ENCODE measurements at regions not wholly inside any gene's neighbourhood (a gene's known extent, or its start where the extent isn't known, plus 50 kb on each side); places are given as distances from the start of the nearest gene placed in this dataset.

DNA sequence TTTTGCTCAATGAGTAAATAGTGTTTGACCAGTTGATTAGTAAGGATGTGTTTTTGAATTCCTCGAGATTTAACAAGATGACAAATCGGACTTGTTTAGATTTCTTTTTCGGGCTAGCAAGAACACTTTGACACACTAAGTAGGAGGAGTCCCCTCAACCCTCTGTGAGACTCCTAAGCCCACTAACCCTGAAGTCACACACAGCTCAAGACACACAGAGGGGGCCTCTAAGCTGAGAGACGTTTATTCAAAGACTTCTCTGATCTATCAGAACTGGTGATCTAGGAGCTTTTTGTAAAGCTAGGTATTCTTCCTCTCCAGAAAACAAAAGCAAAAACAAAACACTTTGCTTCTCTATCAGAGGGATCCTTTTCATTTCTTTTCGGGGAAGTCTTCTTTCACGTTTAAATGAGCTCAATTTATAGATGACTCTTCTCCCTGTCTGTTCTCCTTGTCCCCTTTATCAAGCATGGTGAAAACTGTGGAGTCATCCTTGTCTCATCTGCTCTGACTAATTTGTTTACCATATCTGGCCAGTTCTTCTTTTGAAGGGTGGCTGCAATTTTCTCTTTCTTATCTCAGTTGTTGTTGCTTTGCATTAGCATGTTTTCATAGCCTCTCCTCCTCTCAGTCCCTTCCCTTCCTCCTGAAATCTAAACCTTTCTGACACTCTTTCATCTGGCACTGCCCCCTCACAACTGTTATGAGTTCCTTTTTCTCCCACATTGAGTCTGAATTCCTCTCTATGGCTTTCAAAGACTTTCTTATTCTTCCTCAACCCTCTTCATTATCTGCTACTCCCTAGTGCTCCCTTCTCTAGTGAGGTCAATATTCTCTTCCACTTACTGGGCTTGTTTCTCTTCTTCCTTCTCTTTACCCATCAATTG lies 68.5 kb upstream of the RAI14 start (continued):
- TF ChIP-seq, protein P1, sequence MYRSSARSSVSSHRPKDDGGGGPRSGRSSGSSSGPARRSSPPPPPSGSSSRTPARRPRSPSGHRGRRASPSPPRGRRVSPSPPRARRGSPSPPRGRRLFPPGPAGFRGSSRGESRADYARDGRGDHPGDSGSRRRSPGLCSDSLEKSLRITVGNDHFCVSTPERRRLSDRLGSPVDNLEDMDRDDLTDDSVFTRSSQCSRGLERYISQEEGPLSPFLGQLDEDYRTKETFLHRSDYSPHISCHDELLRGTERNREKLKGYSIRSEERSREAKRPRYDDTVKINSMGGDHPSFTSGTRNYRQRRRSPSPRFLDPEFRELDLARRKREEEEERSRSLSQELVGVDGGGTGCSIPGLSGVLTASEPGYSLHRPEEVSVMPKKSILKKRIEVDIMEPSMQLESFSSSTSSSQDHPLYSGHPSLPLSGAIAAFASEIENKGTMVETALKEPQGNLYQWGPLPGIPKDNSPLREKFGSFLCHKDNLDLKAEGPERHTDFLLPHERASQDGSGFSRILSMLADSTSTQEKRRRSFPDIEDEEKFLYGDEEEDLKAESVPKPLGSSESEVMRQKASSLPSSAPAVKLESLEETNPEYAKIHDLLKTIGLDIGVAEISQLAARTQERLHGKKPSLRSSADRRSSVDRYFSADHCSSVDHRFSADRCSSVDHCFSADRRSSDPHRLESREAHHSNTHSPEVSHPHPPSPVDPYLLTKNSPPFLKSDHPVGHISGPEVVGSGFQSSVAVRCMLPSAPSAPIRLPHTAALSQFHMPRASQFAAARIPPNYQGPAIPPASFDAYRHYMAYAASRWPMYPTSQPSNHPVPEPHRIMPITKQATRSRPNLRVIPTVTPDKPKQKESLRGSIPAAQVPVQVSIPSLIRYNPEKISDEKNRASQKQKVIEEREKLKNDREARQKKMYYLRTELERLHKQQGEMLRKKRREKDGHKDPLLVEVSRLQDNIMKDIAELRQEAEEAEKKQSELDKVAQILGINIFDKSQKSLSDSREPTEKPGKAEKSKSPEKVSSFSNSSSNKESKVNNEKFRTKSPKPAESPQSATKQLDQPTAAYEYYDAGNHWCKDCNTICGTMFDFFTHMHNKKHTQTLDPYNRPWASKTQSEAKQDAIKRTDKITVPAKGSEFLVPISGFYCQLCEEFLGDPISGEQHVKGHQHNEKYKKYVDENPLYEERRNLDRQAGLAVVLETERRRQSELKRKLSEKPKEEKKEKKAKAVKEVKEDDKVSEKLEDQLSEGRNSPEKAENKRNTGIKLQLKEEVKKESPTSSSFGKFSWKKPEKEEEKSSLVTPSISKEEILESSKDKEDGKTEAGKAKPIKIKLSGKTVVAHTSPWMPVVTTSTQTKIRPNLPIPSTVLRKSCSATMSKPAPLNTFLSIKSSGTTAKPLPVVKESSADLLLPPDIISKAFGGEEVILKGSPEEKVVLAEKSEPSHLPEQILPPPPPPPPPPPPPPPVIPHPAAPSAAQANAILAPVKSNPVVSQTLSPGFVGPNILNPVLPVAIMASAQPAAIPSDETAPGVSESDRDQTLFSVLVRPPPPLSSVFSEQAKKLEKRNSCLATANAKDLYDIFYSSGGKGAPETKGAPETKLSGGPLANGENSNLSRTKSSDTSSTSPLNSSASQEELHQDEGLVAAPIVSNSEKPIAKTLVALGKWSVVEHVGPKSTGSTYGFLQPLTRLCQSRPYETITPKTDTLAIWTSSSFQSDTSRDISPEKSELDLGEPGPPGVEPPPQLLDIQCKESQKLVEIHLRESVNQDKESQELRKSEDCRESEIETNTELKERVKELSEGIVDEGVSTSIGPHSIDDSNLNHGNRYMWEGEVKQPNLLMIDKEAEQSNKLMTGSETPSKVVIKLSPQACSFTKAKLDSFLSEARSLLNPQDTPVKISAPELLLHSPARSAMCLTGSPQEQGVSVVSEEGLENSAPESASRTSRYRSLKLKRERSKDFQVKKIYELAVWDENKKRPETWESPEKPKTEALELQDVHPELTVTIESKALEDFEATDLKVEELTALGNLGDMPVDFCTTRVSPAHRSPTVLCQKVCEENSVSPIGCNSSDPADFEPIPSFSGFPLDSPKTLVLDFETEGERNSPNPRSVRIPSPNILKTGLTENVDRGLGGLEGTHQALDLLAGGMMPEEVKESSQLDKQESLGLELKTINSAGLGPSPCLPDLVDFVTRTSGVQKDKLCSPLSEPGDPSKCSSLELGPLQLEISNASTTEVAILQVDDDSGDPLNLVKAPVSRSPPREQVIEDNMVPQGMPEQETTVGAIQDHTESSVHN (IDR thresholded peaks at IDR 0.05; ENCODE audit: borderline replicate concordance in 1 of 2, low read depth in 1 of 2), result peak in 1 of 2 experiments; percentile 86; a peak in 2 of 4 replicates
- TF ChIP-seq, protein P2, sequence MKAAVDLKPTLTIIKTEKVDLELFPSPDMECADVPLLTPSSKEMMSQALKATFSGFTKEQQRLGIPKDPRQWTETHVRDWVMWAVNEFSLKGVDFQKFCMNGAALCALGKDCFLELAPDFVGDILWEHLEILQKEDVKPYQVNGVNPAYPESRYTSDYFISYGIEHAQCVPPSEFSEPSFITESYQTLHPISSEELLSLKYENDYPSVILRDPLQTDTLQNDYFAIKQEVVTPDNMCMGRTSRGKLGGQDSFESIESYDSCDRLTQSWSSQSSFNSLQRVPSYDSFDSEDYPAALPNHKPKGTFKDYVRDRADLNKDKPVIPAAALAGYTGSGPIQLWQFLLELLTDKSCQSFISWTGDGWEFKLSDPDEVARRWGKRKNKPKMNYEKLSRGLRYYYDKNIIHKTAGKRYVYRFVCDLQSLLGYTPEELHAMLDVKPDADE (conservative IDR thresholded peaks at IDR 0.05; ENCODE audit: control insufficient read depth, low read depth, low read length), result no peak
- TF ChIP-seq, protein P3, sequence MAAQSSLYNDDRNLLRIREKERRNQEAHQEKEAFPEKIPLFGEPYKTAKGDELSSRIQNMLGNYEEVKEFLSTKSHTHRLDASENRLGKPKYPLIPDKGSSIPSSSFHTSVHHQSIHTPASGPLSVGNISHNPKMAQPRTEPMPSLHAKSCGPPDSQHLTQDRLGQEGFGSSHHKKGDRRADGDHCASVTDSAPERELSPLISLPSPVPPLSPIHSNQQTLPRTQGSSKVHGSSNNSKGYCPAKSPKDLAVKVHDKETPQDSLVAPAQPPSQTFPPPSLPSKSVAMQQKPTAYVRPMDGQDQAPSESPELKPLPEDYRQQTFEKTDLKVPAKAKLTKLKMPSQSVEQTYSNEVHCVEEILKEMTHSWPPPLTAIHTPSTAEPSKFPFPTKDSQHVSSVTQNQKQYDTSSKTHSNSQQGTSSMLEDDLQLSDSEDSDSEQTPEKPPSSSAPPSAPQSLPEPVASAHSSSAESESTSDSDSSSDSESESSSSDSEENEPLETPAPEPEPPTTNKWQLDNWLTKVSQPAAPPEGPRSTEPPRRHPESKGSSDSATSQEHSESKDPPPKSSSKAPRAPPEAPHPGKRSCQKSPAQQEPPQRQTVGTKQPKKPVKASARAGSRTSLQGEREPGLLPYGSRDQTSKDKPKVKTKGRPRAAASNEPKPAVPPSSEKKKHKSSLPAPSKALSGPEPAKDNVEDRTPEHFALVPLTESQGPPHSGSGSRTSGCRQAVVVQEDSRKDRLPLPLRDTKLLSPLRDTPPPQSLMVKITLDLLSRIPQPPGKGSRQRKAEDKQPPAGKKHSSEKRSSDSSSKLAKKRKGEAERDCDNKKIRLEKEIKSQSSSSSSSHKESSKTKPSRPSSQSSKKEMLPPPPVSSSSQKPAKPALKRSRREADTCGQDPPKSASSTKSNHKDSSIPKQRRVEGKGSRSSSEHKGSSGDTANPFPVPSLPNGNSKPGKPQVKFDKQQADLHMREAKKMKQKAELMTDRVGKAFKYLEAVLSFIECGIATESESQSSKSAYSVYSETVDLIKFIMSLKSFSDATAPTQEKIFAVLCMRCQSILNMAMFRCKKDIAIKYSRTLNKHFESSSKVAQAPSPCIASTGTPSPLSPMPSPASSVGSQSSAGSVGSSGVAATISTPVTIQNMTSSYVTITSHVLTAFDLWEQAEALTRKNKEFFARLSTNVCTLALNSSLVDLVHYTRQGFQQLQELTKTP (IDR thresholded peaks at IDR 0.05; ENCODE audit: low read depth in 1 of 2, partially characterized antibody in 2 of 2), result peak; percentile 60 to 85
- TF ChIP-seq ZNF175 (CRISPR knock-in tag; IDR thresholded peaks at IDR 0.05; ENCODE audit: low read depth) (no peak), SRSF1 (IDR thresholded peaks at IDR 0.05; ENCODE audit: low read depth, low read length) (no peak), BMI1 (IDR thresholded peaks at IDR 0.05; ENCODE audit: low read length) (no peak; the same call in 1 of the 2 replicates), ZNF184 (CRISPR knock-in tag; IDR thresholded peaks at IDR 0.05) (no peak), GATAD2A (IDR thresholded peaks at IDR 0.05) (peak; percentile 84), ZFP36 (IDR thresholded peaks at IDR 0.05; ENCODE audit: low read depth, low read length, partially characterized antibody) (peak; percentile 35)
- TF ChIP-seq, protein P4, sequence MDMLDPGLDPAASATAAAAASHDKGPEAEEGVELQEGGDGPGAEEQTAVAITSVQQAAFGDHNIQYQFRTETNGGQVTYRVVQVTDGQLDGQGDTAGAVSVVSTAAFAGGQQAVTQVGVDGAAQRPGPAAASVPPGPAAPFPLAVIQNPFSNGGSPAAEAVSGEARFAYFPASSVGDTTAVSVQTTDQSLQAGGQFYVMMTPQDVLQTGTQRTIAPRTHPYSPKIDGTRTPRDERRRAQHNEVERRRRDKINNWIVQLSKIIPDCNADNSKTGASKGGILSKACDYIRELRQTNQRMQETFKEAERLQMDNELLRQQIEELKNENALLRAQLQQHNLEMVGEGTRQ (CRISPR knock-in tag; IDR thresholded peaks at IDR 0.05), result no peak

Measured in K562 (cell line).